GM21723 (cell line): ENCODE measurements at regions not wholly inside any gene's neighbourhood (a gene's known extent, or its start where the extent isn't known, plus 50 kb on each side); places are given as distances from the start of the nearest gene placed in this dataset.
"Not testable (repeated sequence)": the region's sequence is repeated elsewhere in the genome, so short reads cannot be mapped to it uniquely, and the experiment has no call there.

ENCODE experiments used
- ATAC-seq: cut with Tn5 transposase; IDR thresholded peaks from one replicate; pipeline ENCODE4 v1.9.1; 2021; ENCODE audit warnings: mild to moderate bottlenecking, moderate library complexity; ENCODE audit not compliant: unreplicated experiment

- no peak for ATAC-seq
Observed at GRCh38 chr7:94173436-94173835, 169.3 kb upstream of the BET1 start.

GRCh38 chr7:94174375-94174774 is 170.2 kb upstream of the BET1 start:
- no peak for ATAC-seq

GRCh38 chr7:94174956-94175355 is 170.8 kb upstream of the BET1 start:
- no peak for ATAC-seq

GRCh38 chr7:94176694-94177200 is 172.6 kb upstream of the BET1 start:
- ATAC-seq: no peak

GRCh38 chr7:94177441-94177840 is 173.3 kb upstream of the BET1 start:
- no peak for ATAC-seq

GRCh38 chr7:94178230-94178629 is 174.1 kb upstream of the BET1 start:
- peak; percentile 94 for ATAC-seq

- ATAC-seq: no peak
Observed at GRCh38 chr7:94179466-94179865, 175.3 kb upstream of the BET1 start.

GRCh38 chr7:94182066-94182465 is 177.9 kb upstream of the BET1 start:
- ATAC-seq: no peak

GRCh38 chr7:94182721-94183120 is 178.6 kb upstream of the BET1 start:
- no peak for ATAC-seq

- no peak for ATAC-seq
Observed at GRCh38 chr7:94183289-94183749, 179.2 kb upstream of the BET1 start.

GRCh38 chr7:94183891-94184290 is 179.7 kb upstream of the BET1 start:
- ATAC-seq: no peak

GRCh38 chr7:94188350-94188749 is 184.2 kb upstream of the BET1 start:
- no peak for ATAC-seq

- no peak for ATAC-seq
Observed at GRCh38 chr7:94190599-94191061, 186.5 kb upstream of the BET1 start.

GRCh38 chr7:94194426-94194825 is 190.3 kb upstream of the BET1 start:
- not testable (repeated sequence) for ATAC-seq

- no peak for ATAC-seq
Observed at GRCh38 chr7:94195201-94195600, 191.0 kb upstream of the BET1 start.

- ATAC-seq: no peak
Observed at GRCh38 chr7:94195813-94196212, 191.7 kb upstream of the BET1 start.

- ATAC-seq: no peak
Observed at GRCh38 chr7:94205529-94205928, 189.2 kb upstream of the COL1A2 start.

- no peak for ATAC-seq
Observed at GRCh38 chr7:94206295-94206694, 188.4 kb upstream of the COL1A2 start.

- ATAC-seq: no peak
Observed at GRCh38 chr7:94212160-94212559, 182.5 kb upstream of the COL1A2 start.

- no peak for ATAC-seq
Observed at GRCh38 chr7:94216944-94217461, 177.7 kb upstream of the COL1A2 start.

- ATAC-seq: no peak
Observed at GRCh38 chr7:94217766-94218165, 176.9 kb upstream of the COL1A2 start.

GRCh38 chr7:94222516-94222915 is 172.2 kb upstream of the COL1A2 start:
- no peak for ATAC-seq
